ENCODE measurements at regions not wholly inside any gene's neighbourhood (a gene's known extent, or its start where the extent isn't known, plus 50 kb on each side); places are given as distances from the start of the nearest gene placed in this dataset.

- Histone ChIP-seq H3K4me3 (ENCODE audit: low read length in 3 of 3) (no peak overlapping the region), H3K36me3 (ENCODE audit: control insufficient read depth in 2 of 3, insufficient read depth in 3 of 3, low read length in 3 of 3) (no peaks in the 10 kb centered on the region), H3K4me1 (ENCODE audit: control insufficient read depth in 2 of 3, insufficient read depth in 2 of 3, low read depth in 1 of 3, low read length in 3 of 3) (no peaks in the 10 kb centered on the region), H3K27me3 (ENCODE audit: control insufficient read depth, insufficient read depth, low read length) (no peaks in the 10 kb centered on the region), H3K27ac (ENCODE audit: low read depth in 2 of 2, low read length in 2 of 2) (no peak overlapping the region), H3K9ac (ENCODE audit: low read length in 3 of 3) (no peak overlapping the region), H3K9me3 (ENCODE audit: control insufficient read depth in 2 of 3, insufficient read depth in 1 of 3, low read length in 3 of 3) (no peaks in the 10 kb centered on the region)
- intact Hi-C loops (cut with DNase I): no loop called here
- no peak for TF ChIP-seq CTCF (IDR thresholded peaks at IDR 0.05; ENCODE audit: borderline replicate concordance, extremely low read depth, insufficient read depth)
- FAIRE-seq: no peak
- no peak for DNase-seq
Measured at GRCh38 chr18:64668461-64668962, 519.6 kb upstream of the LINC00305 start.

GRCh38 chr18:64663086-64663485 is 514.2 kb upstream of the LINC00305 start:
- H3K9ac ChIP-seq (ENCODE audit: low read length in 3 of 3): no peak overlapping the region
- FAIRE-seq: no peak
- H3K27me3 ChIP-seq (ENCODE audit: control insufficient read depth, insufficient read depth, low read length): no peaks in the 10 kb centered on the region
- H3K9me3 ChIP-seq (ENCODE audit: control insufficient read depth in 2 of 3, insufficient read depth in 1 of 3, low read length in 3 of 3): no peaks in the 10 kb centered on the region
- no peak for TF ChIP-seq CTCF (IDR thresholded peaks at IDR 0.05; ENCODE audit: borderline replicate concordance, extremely low read depth, insufficient read depth)
- intact Hi-C loops (cut with DNase I): no loop called here
- no peaks in the 10 kb centered on the region for H3K36me3 ChIP-seq (ENCODE audit: control insufficient read depth in 2 of 3, insufficient read depth in 3 of 3, low read length in 3 of 3)
- H3K27ac ChIP-seq (ENCODE audit: low read depth in 2 of 2, low read length in 2 of 2): no peak overlapping the region
- DNase-seq: no peak
- H3K4me3 ChIP-seq (ENCODE audit: low read length in 3 of 3): no peak overlapping the region
- no peaks in the 10 kb centered on the region for H3K4me1 ChIP-seq (ENCODE audit: control insufficient read depth in 2 of 3, insufficient read depth in 2 of 3, low read depth in 1 of 3, low read length in 3 of 3)

GRCh38 chr18:64659196-64659595 is 510.3 kb upstream of the LINC00305 start:
- DNase-seq (peak in 4 of 5 donors; percentile 53 to 77 (median 74)), FAIRE-seq (no peak)
- no peak for TF ChIP-seq CTCF (IDR thresholded peaks at IDR 0.05; ENCODE audit: borderline replicate concordance, extremely low read depth, insufficient read depth)
- H3K36me3 ChIP-seq (ENCODE audit: control insufficient read depth in 2 of 3, insufficient read depth in 3 of 3, low read length in 3 of 3): no peaks in the 10 kb centered on the region
- no peaks in the 10 kb centered on the region for H3K9me3 ChIP-seq (ENCODE audit: control insufficient read depth in 2 of 3, insufficient read depth in 1 of 3, low read length in 3 of 3)
- no peaks in the 10 kb centered on the region for H3K27me3 ChIP-seq (ENCODE audit: control insufficient read depth, insufficient read depth, low read length)
- H3K27ac ChIP-seq (ENCODE audit: low read depth in 2 of 2, low read length in 2 of 2): no peak overlapping the region
- no peak overlapping the region for H3K4me3 ChIP-seq (ENCODE audit: low read length in 3 of 3)
- intact Hi-C loops (cut with DNase I): no loop called here
- no peak overlapping the region for H3K9ac ChIP-seq (ENCODE audit: low read length in 3 of 3)
- H3K4me1 ChIP-seq (ENCODE audit: control insufficient read depth in 2 of 3, insufficient read depth in 2 of 3, low read depth in 1 of 3, low read length in 3 of 3): no peaks in the 10 kb centered on the region

- Histone ChIP-seq H3K27ac (ENCODE audit: low read depth in 2 of 2, low read length in 2 of 2) (no peak overlapping the region), H3K4me1 (ENCODE audit: control insufficient read depth in 2 of 3, insufficient read depth in 2 of 3, low read depth in 1 of 3, low read length in 3 of 3) (no peaks in the 10 kb centered on the region), H3K36me3 (ENCODE audit: control insufficient read depth in 2 of 3, insufficient read depth in 3 of 3, low read length in 3 of 3) (no peaks in the 10 kb centered on the region), H3K9me3 (ENCODE audit: control insufficient read depth in 2 of 3, insufficient read depth in 1 of 3, low read length in 3 of 3) (no peaks in the 10 kb centered on the region), H3K9ac (ENCODE audit: low read length in 3 of 3) (no peak overlapping the region), H3K4me3 (ENCODE audit: low read length in 3 of 3) (no peak overlapping the region), H3K27me3 (ENCODE audit: control insufficient read depth, insufficient read depth, low read length) (no peaks in the 10 kb centered on the region)
- DNase-seq (no peak), FAIRE-seq (no peak)
- TF ChIP-seq CTCF (IDR thresholded peaks at IDR 0.05; ENCODE audit: borderline replicate concordance, extremely low read depth, insufficient read depth): no peak
- intact Hi-C loops (cut with DNase I): no loop called here
Measured at GRCh38 chr18:64653068-64653467, 504.2 kb upstream of the LINC00305 start.

All from kidney (tissue), 13 donors.